ENCODE measurements at regions not wholly inside any gene's neighbourhood (a gene's known extent, or its start where the extent isn't known, plus 50 kb on each side); places are given as distances from the start of the nearest gene placed in this dataset.

DNA sequence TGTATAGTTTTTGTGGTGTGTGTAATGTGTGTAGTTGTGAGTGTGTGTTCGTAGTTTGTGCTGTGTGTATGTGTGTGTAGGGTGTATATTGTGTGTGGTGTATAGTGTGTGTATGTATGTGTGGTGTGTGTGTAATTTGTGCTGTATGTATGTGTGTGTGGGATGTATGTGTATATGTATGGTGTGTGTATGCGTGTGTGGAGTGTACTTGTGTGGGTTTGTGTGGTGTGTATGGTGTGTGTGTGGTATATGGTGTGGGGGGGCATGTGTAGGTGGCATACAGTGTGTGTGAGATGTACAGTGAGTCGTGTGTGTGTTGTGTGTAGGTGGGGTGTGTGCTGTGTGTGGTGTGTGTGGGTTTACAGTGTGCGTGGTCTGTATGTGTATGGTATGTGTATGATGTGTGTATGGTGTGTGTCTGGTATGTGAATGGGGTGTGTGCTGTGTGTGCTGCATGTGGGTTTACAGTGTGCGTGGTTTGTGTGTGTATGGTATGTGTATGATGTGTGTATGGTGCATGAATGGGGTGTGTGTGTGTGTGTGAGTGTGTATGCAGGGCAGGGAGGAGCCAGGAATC, 125.2 kb downstream of the GADD45G start:
- no peaks in the 10 kb centered on the region for H3K9me3 Mint-ChIP-seq
- no peak overlapping the region for H3K4me3 Mint-ChIP-seq
- DNase-seq: no peak
- H3K4me1 Mint-ChIP-seq: no peaks in the 10 kb centered on the region
- no peaks in the 10 kb centered on the region for H3K36me3 Mint-ChIP-seq
- peaks cover 2 to 7% (median 2%) of the 10 kb centered on the region in 3 donors for H3K27me3 Mint-ChIP-seq (ENCODE audit: low read depth in 3 of 3)
- H3K27ac Mint-ChIP-seq: no peak overlapping the region

- Mint-ChIP-seq H3K9me3 (no peaks in the 10 kb centered on the region), H3K27ac (no peak overlapping the region), H3K27me3 (ENCODE audit: low read depth in 3 of 3) (peaks cover 0 to 3% (median 0%) of the 10 kb centered on the region in 3 donors), H3K4me1 (no peaks in the 10 kb centered on the region), H3K4me3 (no peak overlapping the region), H3K36me3 (no peaks in the 10 kb centered on the region)
- DNase-seq: no peak
Measured at GRCh38 chr9:89730715-89731114, 125.9 kb downstream of the GADD45G start.

GRCh38 chr9:89731262-89732182, 126.7 kb downstream of the GADD45G start:
- no peak overlapping the region for H3K27ac Mint-ChIP-seq
- H3K4me3 Mint-ChIP-seq: no peak overlapping the region

DNA sequence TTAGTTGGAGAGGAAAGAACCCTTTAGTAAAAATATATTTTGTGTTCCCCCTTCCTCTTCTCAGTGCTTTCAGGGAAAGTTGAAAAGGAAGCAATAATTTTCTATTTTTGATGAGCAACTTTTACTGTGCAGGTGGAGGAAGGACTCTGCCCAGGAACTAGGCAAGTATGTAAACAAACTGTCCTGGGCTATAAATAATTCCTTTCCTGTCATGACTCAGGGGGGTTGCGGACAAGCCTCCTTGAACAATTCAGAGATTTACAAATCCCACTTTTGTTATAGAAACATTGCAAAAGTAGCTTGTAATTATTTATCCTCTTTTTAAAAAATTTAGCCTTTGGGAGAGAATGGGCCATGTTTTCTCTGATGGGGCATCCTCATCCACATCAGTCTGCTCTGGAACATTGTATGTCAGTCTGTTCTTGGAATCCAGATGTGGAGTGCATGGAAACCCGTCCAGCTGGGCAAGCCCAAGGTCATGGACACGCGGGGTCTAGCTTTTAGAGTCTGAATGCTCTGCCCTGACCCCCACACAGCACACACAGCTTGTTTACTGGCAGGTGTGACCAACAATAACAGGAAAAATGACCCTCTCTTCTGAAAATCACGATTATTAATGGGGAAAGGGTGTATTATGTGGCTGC, 127.6 kb downstream of the GADD45G start:
- no peak overlapping the region for H3K27ac Mint-ChIP-seq
- no peaks in the 10 kb centered on the region for H3K9me3 Mint-ChIP-seq
- DNase-seq: no peak
- H3K27me3 Mint-ChIP-seq (ENCODE audit: low read depth in 3 of 3): peaks cover 0 to 2% (median 2%) of the 10 kb centered on the region in 3 donors
- H3K4me3 Mint-ChIP-seq: no peak overlapping the region
- H3K36me3 Mint-ChIP-seq: no peaks in the 10 kb centered on the region
- H3K4me1 Mint-ChIP-seq: no peaks in the 10 kb centered on the region

More at GRCh38 chr9:89731262-89732182, 126.7 kb downstream of the GADD45G start:
- Mint-ChIP-seq H3K9me3 (no peaks in the 10 kb centered on the region), H3K4me1 (no peaks in the 10 kb centered on the region), H3K36me3 (no peaks in the 10 kb centered on the region), H3K27me3 (ENCODE audit: low read depth in 3 of 3) (peaks cover 0 to 2% (median 2%) of the 10 kb centered on the region in 3 donors)
- DNase-seq: no peak

DNA sequence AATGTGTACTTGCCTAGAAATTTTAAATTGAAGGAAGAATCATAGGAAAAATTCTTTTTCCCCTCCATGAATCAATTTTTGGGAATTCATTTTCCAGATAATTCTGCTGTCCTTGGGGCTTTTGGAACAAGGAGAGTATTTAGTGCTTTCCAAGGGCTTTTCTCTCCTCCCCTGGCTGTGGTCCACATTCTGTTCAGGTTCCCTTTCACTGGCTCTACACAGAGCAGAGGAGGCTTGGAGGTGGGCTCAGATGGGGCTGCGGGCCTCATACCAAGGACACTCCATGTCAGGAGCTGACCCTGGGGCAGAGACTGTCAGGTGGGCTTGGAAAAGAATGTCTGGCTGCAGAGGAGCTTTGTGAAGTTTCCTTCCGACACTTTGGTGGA, 128.1 kb downstream of the GADD45G start:
- Mint-ChIP-seq H3K36me3 (no peaks in the 10 kb centered on the region), H3K4me3 (no peak overlapping the region), H3K27me3 (ENCODE audit: low read depth in 3 of 3) (peaks cover 0 to 2% (median 2%) of the 10 kb centered on the region in 3 donors), H3K9me3 (no peaks in the 10 kb centered on the region), H3K27ac (no peak overlapping the region), H3K4me1 (no peaks in the 10 kb centered on the region)
- no peak for DNase-seq

- Mint-ChIP-seq H3K27ac (no peak overlapping the region), H3K36me3 (no peaks in the 10 kb centered on the region), H3K27me3 (ENCODE audit: low read depth in 3 of 3) (peaks cover 0 to 2% (median 0%) of the 10 kb centered on the region in 3 donors), H3K4me1 (peaks cover 0 to 9% of the 10 kb centered on the region in 2 donors), H3K4me3 (no peak overlapping the region), H3K9me3 (no peaks in the 10 kb centered on the region)
- no peak for DNase-seq
Measured at GRCh38 chr9:89734600-89735041, 129.8 kb downstream of the GADD45G start.

DNA sequence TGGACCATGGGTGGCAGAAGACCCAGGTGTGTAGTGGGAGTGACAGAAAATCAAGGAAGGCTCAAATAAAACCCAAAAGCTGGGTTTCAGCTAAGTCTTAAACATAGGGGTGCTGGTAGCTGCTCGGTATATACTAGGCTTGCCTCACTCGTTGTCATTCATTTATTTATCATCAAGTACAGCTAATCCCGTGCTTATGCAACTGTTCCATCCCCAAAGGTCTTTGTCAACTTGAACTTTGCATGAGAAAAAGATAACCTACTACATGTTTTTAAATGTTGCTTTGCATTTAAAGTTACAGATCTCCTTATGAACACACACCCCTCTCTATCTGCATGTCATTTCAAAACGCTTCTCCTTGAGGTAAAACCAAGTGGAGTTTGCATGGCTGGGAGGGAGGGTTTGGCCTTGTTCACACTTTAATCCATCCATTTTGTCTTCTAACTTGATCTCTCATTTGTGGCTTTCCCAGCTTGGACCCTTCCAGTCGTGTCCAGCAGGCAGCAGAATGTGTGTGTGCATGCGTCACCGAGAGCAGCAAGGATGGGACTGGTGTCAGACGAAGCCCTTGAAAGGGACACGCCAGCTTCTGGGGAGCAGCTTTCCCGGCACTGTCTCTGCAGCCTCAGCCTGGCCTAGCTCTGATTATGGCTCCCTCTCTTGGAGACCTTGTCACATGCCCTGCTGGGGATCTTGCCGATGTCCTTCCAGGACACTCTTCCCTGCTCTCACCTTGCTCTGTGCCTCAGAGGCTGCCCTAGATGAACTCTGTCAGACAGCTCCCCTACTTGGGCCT, 133.5 kb downstream of the GADD45G start:
- H3K36me3 Mint-ChIP-seq: no peaks in the 10 kb centered on the region
- H3K27ac Mint-ChIP-seq: peak overlapping the region in 1 of 6 donors; percentile 37
- peaks cover 25 to 44% of the 10 kb centered on the region in 2 donors for H3K4me1 Mint-ChIP-seq
- DNase-seq: no peak
- no peak overlapping the region for H3K4me3 Mint-ChIP-seq
- peaks cover 0 to 8% (median 0%) of the 10 kb centered on the region in 3 donors for H3K27me3 Mint-ChIP-seq (ENCODE audit: low read depth in 3 of 3)
- no peaks in the 10 kb centered on the region for H3K9me3 Mint-ChIP-seq

DNA sequence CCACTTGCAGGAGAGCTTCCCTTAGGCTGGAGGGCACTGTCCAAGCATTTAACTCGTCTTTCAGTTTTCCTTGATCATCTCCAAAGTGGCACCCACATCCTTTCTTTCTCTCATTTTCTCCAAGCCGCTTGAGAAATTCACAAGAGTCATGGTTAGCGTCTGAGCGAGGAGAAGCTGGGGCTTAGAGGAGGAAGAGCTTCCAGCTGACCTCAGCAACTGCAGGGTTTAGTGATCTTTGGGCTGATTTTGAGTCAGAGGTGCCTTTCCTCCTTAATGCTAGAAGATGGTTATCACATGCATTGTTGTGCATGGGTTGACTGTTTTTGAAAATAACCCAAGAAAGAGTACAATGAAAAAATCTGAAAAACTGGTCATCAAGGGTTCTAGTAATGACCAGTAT, 134.7 kb downstream of the GADD45G start:
- Mint-ChIP-seq H3K4me1 (peaks cover 37 to 55% of the 10 kb centered on the region in 2 donors), H3K4me3 (no peak overlapping the region), H3K36me3 (no peaks in the 10 kb centered on the region), H3K27me3 (ENCODE audit: low read depth in 3 of 3) (peaks cover 0 to 8% (median 0%) of the 10 kb centered on the region in 3 donors), H3K27ac (no peak overlapping the region), H3K9me3 (no peaks in the 10 kb centered on the region)
- DNase-seq: no peak

- no peaks in the 10 kb centered on the region for H3K9me3 Mint-ChIP-seq
- H3K27me3 Mint-ChIP-seq (ENCODE audit: low read depth in 3 of 3): peaks cover 0 to 8% (median 0%) of the 10 kb centered on the region in 3 donors
- H3K36me3 Mint-ChIP-seq: no peaks in the 10 kb centered on the region
- peaks cover 40 to 59% of the 10 kb centered on the region in 2 donors for H3K4me1 Mint-ChIP-seq
- no peak overlapping the region for H3K4me3 Mint-ChIP-seq
- H3K27ac Mint-ChIP-seq: no peak overlapping the region
- DNase-seq: no peak
Measured at GRCh38 chr9:89739916-89740315, 135.1 kb downstream of the GADD45G start.

DNA sequence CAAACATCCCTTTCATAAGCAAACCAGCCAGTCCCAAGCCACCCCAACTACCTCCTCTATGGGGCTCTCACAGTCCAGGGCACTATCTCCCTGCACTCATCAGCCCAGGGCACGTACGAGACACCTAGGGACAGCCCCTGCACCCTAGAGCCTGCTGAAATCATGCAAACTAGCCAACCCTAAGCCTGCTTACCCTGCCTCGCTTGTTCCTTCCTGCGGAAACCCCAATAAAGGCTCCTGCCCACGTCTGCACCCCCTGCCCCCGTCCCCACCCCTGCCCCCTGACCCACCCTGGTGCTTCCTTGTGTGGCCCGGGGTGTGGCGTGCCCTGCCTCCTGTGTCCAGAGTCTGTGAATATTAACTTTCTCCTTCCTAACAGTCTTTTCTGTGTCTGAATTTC, 135.9 kb downstream of the GADD45G start:
- no peak overlapping the region for H3K27ac Mint-ChIP-seq
- no peak for DNase-seq
- H3K4me1 Mint-ChIP-seq: peaks cover 41 to 65% of the 10 kb centered on the region in 2 donors
- H3K36me3 Mint-ChIP-seq: no peaks in the 10 kb centered on the region
- H3K27me3 Mint-ChIP-seq (ENCODE audit: low read depth in 3 of 3): peaks cover 0 to 8% (median under 1%) of the 10 kb centered on the region in 3 donors
- no peaks in the 10 kb centered on the region for H3K9me3 Mint-ChIP-seq
- H3K4me3 Mint-ChIP-seq: peak overlapping the region in 3 of 5 donors; percentile 12 to 59 (median 54)

DNA sequence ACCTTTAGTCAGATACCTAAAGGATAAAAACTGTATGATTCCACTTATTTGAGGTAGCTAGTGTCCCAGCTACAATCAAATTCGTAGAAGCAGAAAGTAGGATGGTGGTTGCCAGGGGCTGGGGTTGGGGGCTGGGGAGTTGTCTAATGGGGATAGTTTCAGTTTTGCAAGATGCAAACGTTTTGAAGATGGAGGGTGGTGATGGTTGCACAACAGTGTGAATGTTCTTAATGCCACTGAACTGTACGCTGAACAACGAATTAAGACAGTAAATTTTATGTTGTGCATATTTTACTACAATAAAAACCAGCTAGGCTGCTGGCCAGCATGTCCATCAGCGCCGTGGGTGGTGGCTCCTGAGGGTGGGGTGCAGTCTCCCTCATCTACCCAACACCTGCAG, 137.8 kb downstream of the GADD45G start:
- peaks cover 0 to 7% (median 2%) of the 10 kb centered on the region in 3 donors for H3K27me3 Mint-ChIP-seq (ENCODE audit: low read depth in 3 of 3)
- peaks cover 41 to 65% of the 10 kb centered on the region in 2 donors for H3K4me1 Mint-ChIP-seq
- DNase-seq: peak in 1 of 3 donors; percentile 26
- peak overlapping the region in 5 of 6 donors; percentile 12 to 82 (median 65) for H3K27ac Mint-ChIP-seq
- H3K9me3 Mint-ChIP-seq: no peaks in the 10 kb centered on the region
- no peaks in the 10 kb centered on the region for H3K36me3 Mint-ChIP-seq
- H3K4me3 Mint-ChIP-seq: peak overlapping the region in 3 of 5 donors; percentile 25 to 74 (median 59)

- H3K27ac Mint-ChIP-seq: peak overlapping the region; percentile 34 to 92 (median 76)
- H3K27me3 Mint-ChIP-seq (ENCODE audit: low read depth in 3 of 3): peaks cover 0 to 7% (median 2%) of the 10 kb centered on the region in 3 donors
- peak overlapping the region; percentile 50 to 74 (median 60) for H3K4me3 Mint-ChIP-seq
- H3K36me3 Mint-ChIP-seq: no peaks in the 10 kb centered on the region
- no peaks in the 10 kb centered on the region for H3K9me3 Mint-ChIP-seq
- DNase-seq: peak; percentile 47 to 70 (median 48)
- peaks cover 41 to 65% of the 10 kb centered on the region in 2 donors for H3K4me1 Mint-ChIP-seq
Measured at GRCh38 chr9:89743216-89743572, 138.4 kb downstream of the GADD45G start.

DNA sequence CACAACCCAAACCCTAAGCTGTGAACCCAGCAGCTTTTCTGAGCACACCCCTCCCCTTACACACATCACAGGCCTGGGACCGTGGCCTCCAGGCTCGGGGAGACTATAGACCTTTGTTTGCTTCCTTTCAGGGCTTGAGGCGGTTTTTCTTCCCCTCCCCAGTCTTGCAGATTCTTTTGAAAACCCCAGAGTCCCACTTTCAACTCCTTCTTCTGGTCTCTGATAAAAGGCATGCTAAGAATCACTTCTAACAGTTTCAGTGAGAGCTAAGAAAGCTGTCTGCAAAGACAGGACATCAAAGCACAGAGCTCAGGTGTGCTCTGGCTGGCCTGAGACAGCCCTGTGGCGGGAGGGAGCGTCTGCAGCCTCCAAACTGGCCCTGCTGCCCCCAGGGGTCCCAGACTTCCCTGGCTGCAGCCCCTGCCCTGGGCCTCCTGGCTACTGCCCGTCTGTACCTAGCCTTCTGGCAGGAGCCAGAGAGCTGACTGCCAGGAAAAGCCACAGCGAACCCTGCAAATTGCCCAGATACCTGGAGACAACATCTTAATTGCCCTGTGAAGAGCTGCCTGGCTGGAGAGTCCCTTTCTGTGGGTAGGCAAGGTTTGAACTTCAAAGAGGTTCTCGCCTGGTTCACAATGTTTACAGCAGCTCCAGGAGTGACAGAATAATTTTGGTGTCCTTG, 138.9 kb downstream of the GADD45G start:
- Mint-ChIP-seq H3K9me3 (no peaks in the 10 kb centered on the region), H3K27me3 (ENCODE audit: low read depth in 3 of 3) (peaks cover 0 to 7% (median 2%) of the 10 kb centered on the region in 3 donors), H3K36me3 (no peaks in the 10 kb centered on the region), H3K4me1 (peaks cover 41 to 65% of the 10 kb centered on the region in 2 donors), H3K27ac (peak overlapping the region; percentile 34 to 92 (median 76)), H3K4me3 (peak overlapping the region; percentile 50 to 74 (median 60))
- peak; percentile 48 to 75 (median 55) for DNase-seq
